ENCODE measurements at regions not wholly inside any gene's neighbourhood (a gene's known extent, or its start where the extent isn't known, plus 50 kb on each side); places are given as distances from the start of the nearest gene placed in this dataset.

- no peak for TF ChIP-seq CTCF (optimal IDR thresholded peaks at IDR 0.05 in 1 of 3, IDR thresholded peaks at IDR 0.05 in 1 of 3, conservative IDR thresholded peaks at IDR 0.05 in 1 of 3; ENCODE audit: extremely low read depth in 1 of 3, insufficient read depth in 2 of 3, low read length in 3 of 3)
- no peak for TF ChIP-seq EZH2 (IDR thresholded peaks at IDR 0.05; ENCODE audit: low read length)
These were observed 90.4 kb downstream of the TNFAIP3 start for GRCh38 chr6:137957471-137957870.
